HEK293 (cell line): ENCODE measurements at regions not wholly inside any gene's neighbourhood (a gene's known extent, or its start where the extent isn't known, plus 50 kb on each side); places are given as distances from the start of the nearest gene placed in this dataset.
A peak's percentile ranks its signal among the peaks of the same experiment; 100 is the strongest.

Source experiments
- CTCF ChIA-PET: fragments of 350-600 bp; formaldehyde crosslinking; extraction: SDS; loops from one replicate; lab custom pipeline; 2021; ENCODE audit warnings: antibody characterized with exemption; lab: Yijun Ruan, JAX
- POLR2A ChIA-PET: fragments of 300-600 bp; formaldehyde crosslinking; extraction: SDS; loops from one replicate; lab custom pipeline; 2020; ENCODE audit warnings: antibody characterized with exemption, inconsistent platforms; lab: Yijun Ruan, JAX
- H3K27ac ChIP-seq: fragments of 200-500 bp; sonication (Bioruptor generic); 2 replicates; pipeline ENCODE4 v1.5.1; 2014; ENCODE audit warnings: low read depth, low read length, control low read depth, inconsistent platforms; ENCODE audit errors: extremely low read depth
- H3K36me3 ChIP-seq, 2 experiments: fragments of 200-500 bp in 1 of 2; sonication (Bioruptor generic) in 1 of 2; 1 replicate in 1 of 2; 2 replicates in 1 of 2; pipeline ENCODE4 v1.5.1; 2014 to 2017; ENCODE audit warnings: inconsistent platforms in 2 of 2, low read length in 2 of 2; ENCODE audit not compliant: control insufficient read depth in 2 of 2, insufficient read depth in 1 of 2
- H3K4me1 ChIP-seq: fragments of 200-500 bp; sonication (Bioruptor generic); 2 replicates; pipeline ENCODE4 v1.5.1; 2014; ENCODE audit warnings: mild to moderate bottlenecking, low read length, inconsistent platforms; ENCODE audit not compliant: control insufficient read depth, insufficient read depth
- H3K4me3 ChIP-seq: 2 replicates; pipeline ENCODE4 v1.5.1; 2011; ENCODE audit warnings: low read depth, mild to moderate bottlenecking, control low read depth, low read length, moderate library complexity
- H3K9me3 ChIP-seq: fragments of 200-500 bp; sonication (Bioruptor generic); 2 replicates; pipeline ENCODE4 v1.5.1; 2014; ENCODE audit warnings: low read depth, low read length, inconsistent platforms; ENCODE audit not compliant: control insufficient read depth, insufficient read depth
- CTCF ChIP-seq: fragments of 450-650 bp; formaldehyde crosslinking; IDR thresholded peaks from 2 replicates; pipeline ENCODE4 v1.5.1; 2016; ENCODE audit warnings: missing biosample characterization, missing genetic modification characterization
- EGR2 ChIP-seq: fragments of 450-650 bp; formaldehyde crosslinking; IDR thresholded peaks from 2 replicates; pipeline ENCODE4 v1.5.1; 2016; ENCODE audit warnings: low read depth, missing biosample characterization, missing genetic modification characterization
- GLIS1 ChIP-seq: fragments of 450-650 bp; formaldehyde crosslinking; IDR thresholded peaks from 2 replicates; pipeline ENCODE4 v1.5.1; 2016; ENCODE audit warnings: missing biosample characterization, missing genetic modification characterization
- HOXD13 ChIP-seq: sonication (generic); formaldehyde crosslinking; IDR thresholded peaks from 2 replicates; pipeline ENCODE4 v1.8.0; 2022; ENCODE audit warnings: missing genetic modification reagents, borderline replicate concordance
- KLF10 ChIP-seq: fragments of 450-650 bp; IDR thresholded peaks from 2 replicates; pipeline ENCODE4 v1.5.1; 2018; ENCODE audit warnings: missing biosample characterization, mild to moderate bottlenecking, missing genetic modification characterization
- KLF16 ChIP-seq: fragments of 450-650 bp; formaldehyde crosslinking; IDR thresholded peaks from 2 replicates; pipeline ENCODE4 v1.5.1; 2017; ENCODE audit warnings: missing biosample characterization, missing genetic modification characterization
- PATZ1 ChIP-seq: fragments of 450-650 bp; formaldehyde crosslinking; IDR thresholded peaks from 2 replicates; pipeline ENCODE4 v1.5.1; 2016; ENCODE audit warnings: missing biosample characterization, missing genetic modification characterization
- SALL2 ChIP-seq: fragments of 450-650 bp; formaldehyde crosslinking; IDR thresholded peaks from 2 replicates; pipeline ENCODE4 v1.5.0; 2017; ENCODE audit warnings: missing biosample characterization, mild to moderate bottlenecking, missing genetic modification characterization, borderline replicate concordance
- YY1 ChIP-seq: fragments of 450-650 bp; formaldehyde crosslinking; IDR thresholded peaks from 2 replicates; pipeline ENCODE4 v1.5.1; 2018; ENCODE audit warnings: missing biosample characterization, missing genetic modification characterization
- ZBTB20 ChIP-seq: fragments of 450-650 bp; formaldehyde crosslinking; IDR thresholded peaks from 2 replicates; pipeline ENCODE4 v1.5.1; 2016; ENCODE audit warnings: missing biosample characterization, missing genetic modification characterization
- ZBTB44 ChIP-seq: fragments of 450-650 bp; IDR thresholded peaks from 2 replicates; pipeline ENCODE4 v1.5.1; 2018; ENCODE audit warnings: missing biosample characterization, mild to moderate bottlenecking, missing genetic modification characterization
- ZBTB7A ChIP-seq: fragments of 450-650 bp; formaldehyde crosslinking; IDR thresholded peaks from 2 replicates; pipeline ENCODE4 v1.5.1; 2016; ENCODE audit warnings: low read depth, missing biosample characterization, missing genetic modification characterization
- ZFHX2 ChIP-seq: fragments of 450-650 bp; formaldehyde crosslinking; conservative IDR thresholded peaks from 2 replicates; pipeline ENCODE4 v1.5.1; 2016; ENCODE audit warnings: missing biosample characterization, missing genetic modification characterization
- ZNF157 ChIP-seq: fragments of 450-650 bp; formaldehyde crosslinking; IDR thresholded peaks from 2 replicates; pipeline ENCODE4 v1.5.1; 2016; ENCODE audit warnings: missing biosample characterization, missing genetic modification characterization
- ZNF184 ChIP-seq: fragments of 450-650 bp; IDR thresholded peaks from 2 replicates; pipeline ENCODE4 v1.5.1; 2018; ENCODE audit warnings: missing biosample characterization, mild to moderate bottlenecking, missing genetic modification characterization
- ZNF292 ChIP-seq: fragments of 450-650 bp; formaldehyde crosslinking; IDR thresholded peaks from 2 replicates; pipeline ENCODE4 v1.5.1; 2016; ENCODE audit warnings: low read depth, missing biosample characterization, missing genetic modification characterization, borderline replicate concordance
- ZNF670 ChIP-seq: fragments of 450-650 bp; formaldehyde crosslinking; IDR thresholded peaks from 2 replicates; pipeline ENCODE4 v1.5.1; 2016; ENCODE audit warnings: missing biosample characterization, missing genetic modification characterization, low read depth
- ZNF76 ChIP-seq: fragments of 450-650 bp; formaldehyde crosslinking; IDR thresholded peaks from 2 replicates; pipeline ENCODE4; 2016; ENCODE audit warnings: low read depth, missing biosample characterization, missing genetic modification characterization, borderline replicate concordance
- TF ChIP-seq, protein P1 (sequence below): fragments of 450-650 bp; formaldehyde crosslinking; IDR thresholded peaks from 2 replicates; pipeline ENCODE4 v1.5.1; 2016; ENCODE audit warnings: missing biosample characterization, missing genetic modification characterization

DNA sequence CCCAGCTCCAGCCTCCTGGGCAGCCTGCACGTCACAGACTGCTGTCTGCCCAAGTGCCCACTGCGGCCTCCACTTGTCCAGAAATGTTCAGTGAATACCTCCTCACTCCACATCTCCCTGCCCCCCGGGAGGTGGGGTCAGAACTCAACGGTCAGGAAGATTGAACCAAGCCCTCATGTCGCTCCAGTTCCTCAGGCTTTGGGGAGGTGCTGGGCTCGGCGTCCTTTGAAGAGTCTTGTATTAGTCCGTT is 82.4 kb upstream of the LRPAP1 start:
- Histone ChIP-seq H3K4me1 (no peaks in the 10 kb centered on the region), H3K4me3 (no peak overlapping the region), H3K36me3 (no peaks in the 10 kb centered on the region), H3K27ac (no peak overlapping the region), H3K9me3 (no peaks in the 10 kb centered on the region)
- ChIA-PET POLR2A (no interaction called here), CTCF (no interaction called here)
- TF ChIP-seq ZNF292 (tag by site-specific recombination) (no peak), ZNF76 (tag by site-specific recombination) (no peak), ZNF157 (tag by site-specific recombination) (no peak), ZNF670 (tag by site-specific recombination) (no peak), ZNF184 (tag by site-specific recombination) (no peak), ZBTB7A (tag by site-specific recombination) (no peak), KLF10 (no peak), GLIS1 (tag by site-specific recombination) (no peak), ZBTB44 (tag by site-specific recombination) (no peak), PATZ1 (tag by site-specific recombination) (no peak), SALL2 (no peak)
- TF ChIP-seq, protein P1, sequence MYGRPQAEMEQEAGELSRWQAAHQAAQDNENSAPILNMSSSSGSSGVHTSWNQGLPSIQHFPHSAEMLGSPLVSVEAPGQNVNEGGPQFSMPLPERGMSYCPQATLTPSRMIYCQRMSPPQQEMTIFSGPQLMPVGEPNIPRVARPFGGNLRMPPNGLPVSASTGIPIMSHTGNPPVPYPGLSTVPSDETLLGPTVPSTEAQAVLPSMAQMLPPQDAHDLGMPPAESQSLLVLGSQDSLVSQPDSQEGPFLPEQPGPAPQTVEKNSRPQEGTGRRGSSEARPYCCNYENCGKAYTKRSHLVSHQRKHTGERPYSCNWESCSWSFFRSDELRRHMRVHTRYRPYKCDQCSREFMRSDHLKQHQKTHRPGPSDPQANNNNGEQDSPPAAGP (tag by site-specific recombination), result no peak

- Histone ChIP-seq H3K9me3 (no peaks in the 10 kb centered on the region), H3K27ac (no peak overlapping the region), H3K4me3 (no peak overlapping the region), H3K36me3 (no peaks in the 10 kb centered on the region), H3K4me1 (no peaks in the 10 kb centered on the region)
- no peak for TF ChIP-seq ZBTB20 (tag by site-specific recombination)
- no peak for TF ChIP-seq YY1
- TF ChIP-seq KLF16 (tag by site-specific recombination), result no peak
- no peak for TF ChIP-seq HOXD13 (CRISPR knock-in tag)
- TF ChIP-seq ZFHX2 (tag by site-specific recombination), result peak; percentile 73
- TF ChIP-seq EGR2 (tag by site-specific recombination), result peak; percentile 56; the same call in 1 of the 2 replicates
- no peak for TF ChIP-seq CTCF
- CTCF ChIA-PET, result no interaction called here
- POLR2A ChIA-PET, result no interaction called here
Observed at GRCh38 chr4:3613967-3614730, 81.9 kb upstream of the LRPAP1 start.
